Neural cell (in vitro differentiated cells): ENCODE measurements at regions not wholly inside any gene's neighbourhood (a gene's known extent, or its start where the extent isn't known, plus 50 kb on each side); places are given as distances from the start of the nearest gene placed in this dataset.

ENCODE experiments used
- H2AFZ ChIP-seq: fragments of 200-600, 300-800 bp; sonication (generic), shearing (Covaris generic); 2 replicates; pipeline ENCODE4 v1.6.0; 2014; ENCODE audit warnings: low read depth, mild to moderate bottlenecking, antibody characterized with exemption, low read length, moderate library complexity
- H3F3A ChIP-seq: fragments of 200-600 bp; shearing (Covaris generic); 2 replicates; pipeline ENCODE4 v1.6.1; 2016; ENCODE audit warnings: mild to moderate bottlenecking, moderate library complexity, mixed read lengths, antibody characterized with exemption, low read length; ENCODE audit not compliant: insufficient read depth, poor library complexity, severe bottlenecking
- H3K27ac ChIP-seq: fragments of 200-600, 300-800 bp; sonication (generic), shearing (Covaris generic); 2 replicates; pipeline ENCODE4 v1.5.1; 2014; ENCODE audit warnings: mild to moderate bottlenecking, low read length, moderate library complexity
- H3K27me3 ChIP-seq: fragments of 300-800, 200-600 bp; sonication (generic), shearing (Covaris generic); 2 replicates; pipeline ENCODE4 v1.6.0; 2014; ENCODE audit warnings: mild to moderate bottlenecking, low read depth, low read length, moderate library complexity; ENCODE audit not compliant: insufficient read depth
- H3K36me3 ChIP-seq: fragments of 300-800, 200-600 bp; sonication (generic), shearing (Covaris generic); 2 replicates; pipeline ENCODE4 v1.5.1; 2014; ENCODE audit warnings: mild to moderate bottlenecking, antibody characterized with exemption, low read length, moderate library complexity; ENCODE audit not compliant: insufficient read depth
- H3K4me2 ChIP-seq: fragments of 300-800, 200-600 bp; sonication (generic), shearing (Covaris generic); 2 replicates; pipeline ENCODE4 v1.6.0; 2014; ENCODE audit warnings: mild to moderate bottlenecking, low read length
- H3K4me3 ChIP-seq: fragments of 300-800, 200-600 bp; sonication (generic), shearing (Covaris generic); 2 replicates; pipeline ENCODE4 v1.5.1; 2014; ENCODE audit warnings: mild to moderate bottlenecking, low read length, moderate library complexity
- H3K79me2 ChIP-seq: fragments of 200-600 bp; shearing (Covaris generic); replicated peaks from 2 replicates; pipeline ENCODE4 v1.6.0; 2014; ENCODE audit warnings: mild to moderate bottlenecking, low read length, moderate library complexity; ENCODE audit not compliant: insufficient read depth
- H3K9ac ChIP-seq: fragments of 300-800, 200-600 bp; sonication (generic), shearing (Covaris generic); 2 replicates; pipeline ENCODE4 v1.6.1; 2016; ENCODE audit warnings: mild to moderate bottlenecking, low read length, mixed read lengths
- H3K9me2 ChIP-seq: fragments of 200-600 bp; shearing (Covaris generic); 2 replicates; pipeline ENCODE4 v1.6.1; 2016; ENCODE audit warnings: mild to moderate bottlenecking, low read length, mixed read lengths; ENCODE audit not compliant: insufficient read depth
- H3K9me3 ChIP-seq: fragments of 200-600, 300-800 bp; sonication (generic), shearing (Covaris generic); 2 replicates; pipeline ENCODE4 v1.6.1; 2016; ENCODE audit warnings: mild to moderate bottlenecking, mixed run types, low read length, moderate library complexity, mixed read lengths
- H4K20me1 ChIP-seq: fragments of 200-600 bp; shearing (Covaris generic); 2 replicates; pipeline ENCODE4 v1.6.1; 2016; ENCODE audit warnings: mild to moderate bottlenecking, mixed run types; ENCODE audit not compliant: insufficient read depth
- CTCF ChIP-seq: fragments of 450-650 bp; IDR thresholded peaks from 2 replicates; pipeline ENCODE4 v1.5.1; 2014; ENCODE audit warnings: antibody characterized with exemption, mild to moderate bottlenecking, moderate library complexity; ENCODE audit not compliant: poor library complexity, severe bottlenecking
- EP300 ChIP-seq: fragments of 450-650 bp; conservative IDR thresholded peaks from 2 replicates; pipeline ENCODE4 v1.6.1; 2014; ENCODE audit warnings: antibody characterized with exemption, mild to moderate bottlenecking, moderate library complexity; ENCODE audit not compliant: poor library complexity, severe bottlenecking
- EZH2 ChIP-seq: fragments of 200-600, 300-800 bp; shearing (Covaris generic), sonication (generic); IDR thresholded peaks from 2 replicates; pipeline ENCODE4 v1.6.1; 2014; ENCODE audit warnings: antibody characterized with exemption, low read length, borderline replicate concordance, mild to moderate bottlenecking; ENCODE audit not compliant: insufficient read depth, poor library complexity, severe bottlenecking
- MXI1 ChIP-seq: fragments of 450-650 bp; conservative IDR thresholded peaks from 2 replicates; pipeline ENCODE4 v1.6.1; 2014; ENCODE audit warnings: antibody characterized with exemption, mild to moderate bottlenecking; ENCODE audit not compliant: poor library complexity, severe bottlenecking
- POLR2AphosphoS5 ChIP-seq: IDR thresholded peaks from 2 replicates; pipeline ENCODE4 v1.6.1; 2012
- RAD21 ChIP-seq: fragments of 450-650 bp; conservative IDR thresholded peaks from 2 replicates; pipeline ENCODE4 v1.6.1; 2014; ENCODE audit warnings: antibody characterized with exemption, mild to moderate bottlenecking, moderate library complexity
- REST ChIP-seq: IDR thresholded peaks from 2 replicates; pipeline ENCODE4 v1.6.1; 2012; ENCODE audit warnings: borderline replicate concordance
- SMC3 ChIP-seq: fragments of 450-650 bp; conservative IDR thresholded peaks from 2 replicates; pipeline ENCODE4 v1.6.1; 2014; ENCODE audit warnings: antibody characterized with exemption, mild to moderate bottlenecking, moderate library complexity; ENCODE audit not compliant: poor library complexity
- TAF1 ChIP-seq: IDR thresholded peaks from 2 replicates; pipeline ENCODE4 v1.6.1; 2012; ENCODE audit warnings: low read depth

- Histone ChIP-seq H3K9me3 (no peaks in the 10 kb centered on the region), H3K4me3 (no peak overlapping the region), H3K4me2 (no peak overlapping the region), H4K20me1 (no peaks in the 10 kb centered on the region), H3K27me3 (no peaks in the 10 kb centered on the region), H3K79me2 (no peaks in the 10 kb centered on the region), H3F3A (no peaks in the 10 kb centered on the region), H3K9ac (no peak overlapping the region), H2AFZ (no peak overlapping the region), H3K36me3 (no peaks in the 10 kb centered on the region), H3K27ac (no peak overlapping the region), H3K9me2 (no peaks in the 10 kb centered on the region)
- TF ChIP-seq TAF1, result no peak
- no peak for TF ChIP-seq POLR2AphosphoS5
- TF ChIP-seq MXI1, result no peak
- no peak for TF ChIP-seq SMC3
Observed at GRCh38 chr12:84644908-84645307, 267.7 kb downstream of the SLC6A15 start.

- H3K36me3 ChIP-seq, result no peaks in the 10 kb centered on the region
- no peak overlapping the region for H3K4me3 ChIP-seq
Observed at GRCh38 chr12:84643993-84644392, 268.6 kb downstream of the SLC6A15 start.

More at GRCh38 chr12:84643993-84644392, 268.6 kb downstream of the SLC6A15 start:
- H3K9ac ChIP-seq, result no peak overlapping the region
- H3K9me2 ChIP-seq, result no peaks in the 10 kb centered on the region
- H3K4me2 ChIP-seq, result no peak overlapping the region
- H3K27ac ChIP-seq, result no peak overlapping the region
- TF ChIP-seq POLR2AphosphoS5 (no peak), RAD21 (no peak), EZH2 (no peak), EP300 (no peak), SMC3 (no peak), REST (no peak), MXI1 (no peak), CTCF (no peak), TAF1 (no peak)
- H3K27me3 ChIP-seq, result no peaks in the 10 kb centered on the region
- no peaks in the 10 kb centered on the region for H4K20me1 ChIP-seq
- no peaks in the 10 kb centered on the region for H3K79me2 ChIP-seq
- H3K9me3 ChIP-seq, result no peaks in the 10 kb centered on the region
- H2AFZ ChIP-seq, result no peak overlapping the region
- H3F3A ChIP-seq, result no peaks in the 10 kb centered on the region
